AG10803 (cell line): ENCODE measurements at regions not wholly inside any gene's neighbourhood (a gene's known extent, or its start where the extent isn't known, plus 50 kb on each side); places are given as distances from the start of the nearest gene placed in this dataset.

ENCODE experiments used
- DNase-seq: peaks from one replicate; pipeline ENCODE4 v3.0.0; 2010; ENCODE audit warnings: low read depth
- H3K4me3 ChIP-seq: 2 replicates; pipeline ENCODE4 v1.5.1; 2011; ENCODE audit warnings: mild to moderate bottlenecking, low read length, control low read depth
- TF ChIP-seq, protein P1 (sequence below): conservative IDR thresholded peaks from 2 replicates; pipeline ENCODE4 v1.5.1; 2011; ENCODE audit warnings: mild to moderate bottlenecking, low read length, control low read depth, inconsistent platforms

DNA sequence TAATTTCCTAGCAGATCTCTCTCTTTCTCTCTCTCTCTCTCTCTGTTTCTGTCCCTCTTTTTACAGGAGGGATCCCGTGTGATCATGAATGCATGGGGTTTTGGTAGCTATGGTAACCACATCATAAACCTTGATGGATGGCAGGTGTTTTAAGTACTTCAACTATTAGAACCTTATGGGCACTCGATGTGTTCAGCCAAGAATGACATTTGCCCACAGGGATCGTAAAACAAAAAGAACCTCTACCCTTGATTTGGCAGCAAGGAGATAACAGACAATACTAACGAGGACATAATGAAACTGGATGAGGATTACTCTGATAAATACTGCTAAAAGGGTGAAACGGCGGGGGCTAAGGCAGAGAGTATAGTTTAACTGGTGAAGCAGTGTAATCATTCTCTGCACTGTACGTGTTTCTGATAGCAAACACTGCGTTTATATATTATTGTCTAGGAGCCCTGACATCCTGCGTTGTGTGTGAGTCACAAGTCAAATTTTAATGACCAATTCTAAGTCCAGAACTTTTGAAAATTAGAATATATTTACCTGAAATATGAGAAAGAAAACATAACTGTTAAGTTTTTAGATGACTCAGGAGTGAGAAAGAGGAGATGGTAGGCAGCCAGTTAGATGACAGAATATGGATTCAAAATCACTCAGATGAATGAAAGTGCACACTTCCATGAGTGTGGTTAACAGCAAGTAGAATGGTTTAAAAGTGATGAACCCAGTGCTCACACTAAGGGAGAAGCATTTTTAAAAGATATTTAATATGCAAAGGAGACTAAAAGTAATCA, 80.3 kb downstream of the OTOL1 start:
- TF ChIP-seq, protein P1, sequence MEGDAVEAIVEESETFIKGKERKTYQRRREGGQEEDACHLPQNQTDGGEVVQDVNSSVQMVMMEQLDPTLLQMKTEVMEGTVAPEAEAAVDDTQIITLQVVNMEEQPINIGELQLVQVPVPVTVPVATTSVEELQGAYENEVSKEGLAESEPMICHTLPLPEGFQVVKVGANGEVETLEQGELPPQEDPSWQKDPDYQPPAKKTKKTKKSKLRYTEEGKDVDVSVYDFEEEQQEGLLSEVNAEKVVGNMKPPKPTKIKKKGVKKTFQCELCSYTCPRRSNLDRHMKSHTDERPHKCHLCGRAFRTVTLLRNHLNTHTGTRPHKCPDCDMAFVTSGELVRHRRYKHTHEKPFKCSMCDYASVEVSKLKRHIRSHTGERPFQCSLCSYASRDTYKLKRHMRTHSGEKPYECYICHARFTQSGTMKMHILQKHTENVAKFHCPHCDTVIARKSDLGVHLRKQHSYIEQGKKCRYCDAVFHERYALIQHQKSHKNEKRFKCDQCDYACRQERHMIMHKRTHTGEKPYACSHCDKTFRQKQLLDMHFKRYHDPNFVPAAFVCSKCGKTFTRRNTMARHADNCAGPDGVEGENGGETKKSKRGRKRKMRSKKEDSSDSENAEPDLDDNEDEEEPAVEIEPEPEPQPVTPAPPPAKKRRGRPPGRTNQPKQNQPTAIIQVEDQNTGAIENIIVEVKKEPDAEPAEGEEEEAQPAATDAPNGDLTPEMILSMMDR = no peak
- H3K4me3 ChIP-seq = no peak overlapping the region
- no peak for DNase-seq

DNA sequence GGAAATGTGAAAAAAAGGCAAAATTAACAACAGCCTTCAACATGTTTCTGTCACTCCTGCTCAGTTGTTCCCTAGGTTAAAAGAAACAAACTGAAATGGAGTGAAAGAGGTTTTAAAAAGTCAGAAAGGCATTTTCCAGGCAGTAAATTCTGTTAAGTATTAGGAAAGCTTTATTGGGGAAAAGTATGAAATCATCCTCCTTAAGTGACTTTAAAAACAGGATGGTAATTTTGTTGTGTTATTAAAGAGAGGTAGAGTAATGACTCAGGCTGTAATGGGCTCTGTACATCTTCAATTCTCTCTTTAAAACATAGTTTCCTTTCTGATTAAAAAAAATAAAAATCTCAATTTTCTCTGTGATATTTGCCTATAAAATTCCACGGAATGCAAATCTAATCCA, 81.1 kb downstream of the OTOL1 start:
- TF ChIP-seq, protein P1 = no peak
- H3K4me3 ChIP-seq = no peak overlapping the region
- DNase-seq = no peak

DNA sequence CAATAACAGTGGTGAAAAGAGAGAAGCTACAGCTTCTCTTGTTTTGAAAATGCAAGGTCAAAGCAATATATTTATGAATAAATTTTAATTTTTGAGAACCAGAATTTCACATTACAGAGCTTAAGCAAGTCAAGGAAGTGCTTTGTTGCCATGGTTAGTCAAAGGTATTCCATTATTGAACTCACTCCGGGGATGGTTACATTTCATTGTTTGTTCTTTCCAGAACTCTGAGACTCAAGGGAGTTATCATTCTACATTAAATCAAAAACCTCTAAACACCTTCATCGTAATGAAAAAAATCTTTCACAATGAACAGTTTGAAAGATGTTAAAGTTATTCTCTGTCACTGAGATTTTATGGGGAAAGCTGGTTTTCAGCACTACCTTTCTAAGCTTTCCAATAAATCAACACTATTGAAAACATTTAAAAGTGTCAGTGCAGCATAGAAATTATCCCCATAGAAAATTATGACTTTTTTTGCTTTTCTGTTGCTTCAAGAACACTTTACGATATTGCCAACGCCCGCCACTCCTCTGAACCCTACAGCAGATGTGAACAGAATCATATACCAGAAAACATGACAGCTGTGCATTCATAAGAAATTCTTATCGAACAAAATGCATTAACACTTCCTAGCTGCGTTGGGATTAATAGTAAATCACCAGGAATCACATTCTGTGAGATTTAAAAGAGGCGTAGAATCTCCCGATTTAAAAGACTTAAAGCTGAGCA, 83.0 kb downstream of the OTOL1 start:
- no peak overlapping the region for H3K4me3 ChIP-seq
- DNase-seq = no peak
- TF ChIP-seq, protein P1 = no peak

DNA sequence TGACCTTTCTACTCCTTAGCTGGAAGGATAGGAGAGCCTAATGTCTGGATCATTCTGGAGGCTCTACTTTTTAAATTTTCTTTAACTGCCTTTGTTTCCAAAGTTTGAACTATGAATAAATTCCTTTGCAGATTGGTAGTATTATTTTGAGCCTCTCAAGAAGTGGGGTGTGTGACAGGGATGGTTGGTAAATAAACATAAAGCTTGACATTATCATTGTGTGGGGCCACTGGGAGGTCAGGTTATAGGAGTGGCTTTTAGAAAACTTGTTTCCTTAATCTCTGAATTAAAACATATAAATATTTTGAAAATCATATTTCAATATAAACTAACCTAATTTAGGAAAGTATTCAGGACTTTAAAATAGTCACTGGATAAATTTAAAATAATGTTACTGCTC, 89.3 kb downstream of the OTOL1 start:
- TF ChIP-seq, protein P1 = no peak
- no peak overlapping the region for H3K4me3 ChIP-seq
- no peak for DNase-seq

DNA sequence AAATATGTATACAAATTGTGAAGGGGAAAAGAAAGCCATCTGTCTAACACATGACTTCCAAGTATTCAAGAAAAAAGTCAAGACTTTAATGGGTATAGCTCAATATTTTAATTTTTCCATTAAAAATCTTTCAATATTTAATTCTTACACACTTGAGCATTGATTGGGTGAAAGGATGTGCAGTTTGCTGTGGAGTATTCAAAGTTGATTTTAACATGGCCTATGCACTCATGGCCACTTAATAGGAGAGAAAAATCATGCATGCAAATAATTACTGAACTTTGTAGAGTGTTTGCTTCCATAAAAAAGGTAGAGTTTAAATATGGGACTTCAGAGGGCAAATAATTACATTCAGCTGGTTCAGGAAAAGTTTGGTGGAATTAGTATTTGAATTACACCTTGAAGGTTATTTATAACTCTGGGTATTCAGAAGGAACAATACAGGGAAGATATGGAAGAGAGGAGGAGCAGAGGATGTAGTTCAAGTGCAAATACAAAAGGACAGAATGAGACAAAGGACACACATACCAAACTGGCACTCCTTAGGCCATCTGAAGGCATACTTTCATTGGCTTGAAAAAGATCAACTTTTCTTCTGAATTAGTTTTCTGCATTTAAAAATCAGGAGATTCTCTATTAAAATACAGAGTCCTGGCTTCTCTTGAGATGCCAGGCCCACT, 90.1 kb downstream of the OTOL1 start:
- no peak for DNase-seq
- no peak overlapping the region for H3K4me3 ChIP-seq
- TF ChIP-seq, protein P1 = no peak

DNA sequence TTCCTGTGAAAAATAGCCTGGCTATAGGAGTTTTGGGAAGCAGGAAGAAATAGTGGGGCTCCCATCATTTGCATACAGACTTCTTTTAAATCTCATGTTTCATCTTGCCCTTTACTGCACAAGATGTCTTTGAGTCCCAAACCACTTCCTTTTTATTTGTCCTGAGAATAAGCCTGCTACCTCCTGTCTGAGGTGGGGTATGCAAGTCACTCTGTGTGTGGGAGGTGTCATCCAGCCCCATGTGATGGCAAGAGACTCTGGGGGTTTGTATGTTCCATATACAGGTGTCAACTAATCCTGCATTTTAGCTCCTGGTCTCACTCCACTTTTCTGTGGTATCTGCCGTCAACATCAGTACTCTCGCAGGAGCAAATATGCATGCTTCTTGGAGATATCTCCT, 102.0 kb downstream of the OTOL1 start:
- DNase-seq = no peak
- TF ChIP-seq, protein P1 = no peak
- no peak overlapping the region for H3K4me3 ChIP-seq
